HEK293T (cell line): ENCODE measurements at regions not wholly inside any gene's neighbourhood (a gene's known extent, or its start where the extent isn't known, plus 50 kb on each side); places are given as distances from the start of the nearest gene placed in this dataset.
"Not testable (repeated sequence)": the region's sequence is repeated elsewhere in the genome, so short reads cannot be mapped to it uniquely, and the experiment has no call there.

Experiments used
- CTCF ChIA-PET: fragments of 350-600 bp; formaldehyde crosslinking; extraction: SDS; loops from one replicate; lab custom pipeline; 2021; ENCODE audit warnings: antibody characterized with exemption, inconsistent platforms; lab: Yijun Ruan, JAX
- POLR2A ChIA-PET: fragments of 350-600 bp; formaldehyde crosslinking; extraction: SDS; loops from one replicate; lab custom pipeline; 2020; ENCODE audit warnings: antibody characterized with exemption, inconsistent platforms; lab: Yijun Ruan, JAX
- DNase-seq: peaks from one replicate; pipeline ENCODE4 v3.0.0; 2012; ENCODE audit warnings: mixed read lengths; ENCODE audit errors: extremely low spot score
- ARNT ChIP-seq: fragments of 450-650 bp; IDR thresholded peaks from 2 replicates; pipeline ENCODE4 v1.6.1; 2017; ENCODE audit warnings: mild to moderate bottlenecking
- BHLHE40 ChIP-seq: fragments of 450-650 bp; IDR thresholded peaks from 2 replicates; pipeline ENCODE4 v1.6.1; 2016; ENCODE audit warnings: mild to moderate bottlenecking, moderate library complexity, borderline replicate concordance
- CTBP1 ChIP-seq: fragments of 450-650 bp; IDR thresholded peaks from 2 replicates; pipeline ENCODE4 v1.6.1; 2016; ENCODE audit warnings: borderline replicate concordance
- ELF4 ChIP-seq: fragments of 450-650 bp; IDR thresholded peaks from 2 replicates; pipeline ENCODE4 v1.6.1; 2017; ENCODE audit warnings: antibody characterized with exemption
- FOXA1 ChIP-seq: fragments of 450-650 bp; IDR thresholded peaks from 2 replicates; pipeline ENCODE4 v1.6.1; 2016; ENCODE audit warnings: mild to moderate bottlenecking
- FOXK2 ChIP-seq: fragments of 450-650 bp; IDR thresholded peaks from 2 replicates; pipeline ENCODE4 v1.6.1; 2016; ENCODE audit warnings: mild to moderate bottlenecking
- FOXM1 ChIP-seq: fragments of 450-650 bp; IDR thresholded peaks from 2 replicates; pipeline ENCODE4 v1.6.1; 2017; ENCODE audit warnings: mild to moderate bottlenecking, borderline replicate concordance
- HDGF ChIP-seq: fragments of 450-650 bp; IDR thresholded peaks from 2 replicates; pipeline ENCODE4 v1.6.1; 2017; ENCODE audit warnings: antibody characterized with exemption, borderline replicate concordance
- L3MBTL2 ChIP-seq: fragments of 450-650 bp; conservative IDR thresholded peaks from 2 replicates; pipeline ENCODE4 v1.6.1; 2016; ENCODE audit warnings: mild to moderate bottlenecking
- LEF1 ChIP-seq: fragments of 450-650 bp; IDR thresholded peaks from 2 replicates; pipeline ENCODE4 v1.6.1; 2017; ENCODE audit warnings: mild to moderate bottlenecking, borderline replicate concordance
- NFRKB ChIP-seq: fragments of 450-650 bp; IDR thresholded peaks from 2 replicates; pipeline ENCODE4 v1.6.1; 2016; ENCODE audit warnings: mild to moderate bottlenecking, moderate library complexity
- SP1 ChIP-seq: fragments of 450-650 bp; IDR thresholded peaks from 2 replicates; pipeline ENCODE4 v1.6.1; 2017
- SUZ12 ChIP-seq: fragments of 450-650 bp; IDR thresholded peaks from 2 replicates; pipeline ENCODE4 v1.6.1; 2016; ENCODE audit warnings: mild to moderate bottlenecking
- TARDBP ChIP-seq: fragments of 450-650 bp; IDR thresholded peaks from 2 replicates; pipeline ENCODE4 v1.6.1; 2016
- ZNF384 ChIP-seq: fragments of 450-650 bp; IDR thresholded peaks from 2 replicates; pipeline ENCODE4 v1.6.1; 2016
- TF ChIP-seq, protein P1 (sequence below): fragments of 450-650 bp; IDR thresholded peaks from 2 replicates; pipeline ENCODE4 v1.6.1; 2016

GRCh38 chr2:147149575-147150240 lies 695.1 kb upstream of the ACVR2A start:
- no peak for DNase-seq
- ChIA-PET POLR2A (no interaction called here), CTCF (no interaction called here)
- no peak for TF ChIP-seq LEF1
- no peak for TF ChIP-seq BHLHE40
- no peak for TF ChIP-seq SUZ12
- no peak for TF ChIP-seq L3MBTL2

GRCh38 chr2:147147802-147148201 lies 697.0 kb upstream of the ACVR2A start:
- no peak for DNase-seq
- ChIA-PET POLR2A (no interaction called here), CTCF (no interaction called here)
- no peak for TF ChIP-seq SP1
- TF ChIP-seq BHLHE40 = no peak
- no peak for TF ChIP-seq TARDBP
- TF ChIP-seq FOXA1 = no peak
- no peak for TF ChIP-seq L3MBTL2
- no peak for TF ChIP-seq ARNT
- TF ChIP-seq NFRKB = no peak
- no peak for TF ChIP-seq CTBP1
- no peak for TF ChIP-seq FOXK2
- no peak for TF ChIP-seq ZNF384
- TF ChIP-seq LEF1 = no peak

DNA sequence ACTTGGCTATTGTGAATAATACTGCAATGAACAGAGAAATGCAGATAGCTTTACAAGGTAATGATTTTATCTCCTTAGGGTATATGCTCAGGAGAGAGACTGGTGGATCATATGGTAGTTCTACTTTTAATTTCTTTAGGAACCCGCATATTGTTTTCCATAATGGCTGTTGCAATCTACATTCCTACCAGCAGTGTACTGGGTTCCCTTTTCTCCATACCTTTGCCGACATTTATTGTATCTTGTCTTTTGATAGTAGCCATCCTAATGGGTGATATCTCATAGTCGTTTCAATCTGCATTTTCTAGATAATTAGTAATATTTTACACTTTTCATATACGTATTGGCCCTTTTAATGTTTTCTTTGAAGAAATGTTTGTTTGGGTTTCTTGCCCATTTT lies 702.9 kb upstream of the ACVR2A start:
- POLR2A ChIA-PET = no interaction called here
- TF ChIP-seq, protein P1, sequence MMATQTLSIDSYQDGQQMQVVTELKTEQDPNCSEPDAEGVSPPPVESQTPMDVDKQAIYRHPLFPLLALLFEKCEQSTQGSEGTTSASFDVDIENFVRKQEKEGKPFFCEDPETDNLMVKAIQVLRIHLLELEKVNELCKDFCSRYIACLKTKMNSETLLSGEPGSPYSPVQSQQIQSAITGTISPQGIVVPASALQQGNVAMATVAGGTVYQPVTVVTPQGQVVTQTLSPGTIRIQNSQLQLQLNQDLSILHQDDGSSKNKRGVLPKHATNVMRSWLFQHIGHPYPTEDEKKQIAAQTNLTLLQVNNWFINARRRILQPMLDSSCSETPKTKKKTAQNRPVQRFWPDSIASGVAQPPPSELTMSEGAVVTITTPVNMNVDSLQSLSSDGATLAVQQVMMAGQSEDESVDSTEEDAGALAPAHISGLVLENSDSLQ = no peak
- TF ChIP-seq ARNT (no peak), HDGF (no peak), ZNF384 (no peak), TARDBP (no peak), FOXA1 (no peak), FOXM1 (no peak), SP1 (no peak)
- CTCF ChIA-PET = no interaction called here
- no peak for DNase-seq

DNA sequence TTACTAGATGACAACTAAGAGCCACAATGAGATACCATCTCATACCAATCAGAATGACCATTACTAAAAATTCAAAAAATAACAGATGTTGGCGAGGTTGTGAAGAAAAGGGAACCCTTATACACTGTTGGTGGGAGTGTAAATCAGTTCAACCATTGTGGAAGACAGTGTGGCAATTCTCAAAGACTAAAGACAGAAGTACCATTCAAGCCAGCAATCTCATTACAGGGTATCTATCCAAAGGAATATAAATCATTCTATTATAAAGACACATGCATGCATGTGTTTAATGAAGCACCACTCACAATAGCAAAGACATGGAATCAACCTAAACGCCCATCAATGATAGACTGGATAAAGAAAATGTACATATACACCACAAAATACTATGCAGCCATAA lies 705.1 kb upstream of the ACVR2A start:
- POLR2A ChIA-PET, DNase-seq, CTCF ChIA-PET: not testable (repeated sequence)

DNA sequence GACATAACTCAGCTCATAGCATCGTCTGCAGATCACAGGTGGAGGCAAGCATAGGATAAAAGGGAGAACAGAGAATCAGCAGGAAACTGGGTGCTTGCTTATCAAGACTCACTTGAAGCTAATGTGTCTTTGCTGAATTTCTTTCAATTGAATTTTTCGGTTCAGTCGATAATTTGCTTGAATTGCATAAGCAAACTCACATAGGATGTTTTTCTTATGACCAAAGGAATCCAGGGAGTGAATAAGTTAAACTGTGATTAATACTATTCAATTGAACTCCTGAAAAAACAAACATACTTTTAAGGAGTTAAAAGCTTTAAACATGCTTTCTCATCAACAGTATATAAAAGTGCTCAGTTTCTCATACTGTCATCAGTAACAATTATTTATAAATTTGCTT lies 707.1 kb upstream of the ACVR2A start:
- ChIA-PET POLR2A (no interaction called here), CTCF (no interaction called here)
- no peak for DNase-seq
- TF ChIP-seq TARDBP = no peak
- TF ChIP-seq L3MBTL2 = no peak
- TF ChIP-seq SUZ12 = no peak
- no peak for TF ChIP-seq FOXA1
- TF ChIP-seq HDGF = no peak

DNA sequence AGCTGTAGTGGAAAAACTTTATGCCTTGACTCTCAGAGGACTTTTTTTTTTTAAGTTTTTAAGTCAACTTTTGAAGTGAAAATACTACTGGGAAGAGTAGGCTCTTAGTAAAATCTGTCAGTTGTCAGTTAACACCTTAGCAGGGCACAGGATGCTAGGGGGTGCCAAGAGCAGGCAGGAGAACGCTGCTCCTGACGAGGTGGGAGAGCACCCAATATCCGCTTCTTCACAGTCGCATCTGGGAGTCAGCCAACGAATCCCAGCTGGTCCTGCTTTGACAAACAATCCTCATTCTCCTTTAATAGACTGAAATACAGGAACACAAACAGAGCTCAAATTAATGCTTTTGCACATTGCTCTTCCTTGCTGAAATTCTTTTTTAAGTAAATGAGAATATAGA lies 709.5 kb upstream of the ACVR2A start:
- ChIA-PET POLR2A (no interaction called here), CTCF (interaction anchor here (0.6 kb wide), 1 partner anchor 312 kb away, joined by 3 read pairs; no protein-coding TSS in a partner anchor)
- TF ChIP-seq HDGF (no peak), FOXA1 (no peak), ELF4 (no peak), ZNF384 (no peak), L3MBTL2 (no peak), LEF1 (no peak), FOXK2 (no peak), SUZ12 (no peak)
- no peak for DNase-seq

GRCh38 chr2:147133286-147133908 lies 711.4 kb upstream of the ACVR2A start:
- POLR2A ChIA-PET = no interaction called here
- DNase-seq = no peak
- CTCF ChIA-PET = no interaction called here
- TF ChIP-seq SP1 (no peak), L3MBTL2 (no peak), CTBP1 (no peak), ELF4 (no peak), NFRKB (no peak), FOXA1 (no peak), BHLHE40 (no peak), FOXM1 (no peak), LEF1 (no peak), ZNF384 (no peak), HDGF (no peak), SUZ12 (no peak), FOXK2 (no peak), TARDBP (no peak)
- TF ChIP-seq, protein P1 = no peak

DNA sequence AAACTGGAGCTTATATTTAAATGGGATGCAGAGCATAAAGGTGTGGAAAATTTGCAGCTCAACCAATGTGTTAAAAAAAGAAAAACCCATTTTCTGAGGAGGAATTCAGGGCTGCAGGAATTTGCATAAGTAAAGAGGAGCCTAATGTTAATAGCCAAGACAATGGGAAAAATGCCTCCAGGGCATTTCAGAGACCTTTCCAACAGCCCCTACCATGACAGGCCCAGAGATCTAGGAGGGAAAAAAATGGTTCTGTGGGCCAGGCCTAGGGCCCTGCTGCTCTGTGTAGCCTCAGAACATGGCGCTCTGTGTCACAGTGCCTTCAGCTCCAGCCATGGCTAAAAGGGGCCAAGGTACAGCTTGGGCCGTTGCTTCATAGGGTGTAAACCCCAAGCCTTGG lies 719.7 kb upstream of the ACVR2A start:
- CTCF ChIA-PET = no interaction called here
- TF ChIP-seq SP1 = no peak
- no peak for TF ChIP-seq SUZ12
- no peak for TF ChIP-seq ELF4
- no peak for TF ChIP-seq FOXM1
- TF ChIP-seq FOXK2 = no peak
- no peak for TF ChIP-seq NFRKB
- no peak for TF ChIP-seq CTBP1
- TF ChIP-seq ARNT = no peak
- no peak for TF ChIP-seq BHLHE40
- TF ChIP-seq LEF1 = no peak
- TF ChIP-seq FOXA1 = no peak
- TF ChIP-seq HDGF = no peak
- no peak for TF ChIP-seq L3MBTL2
- TF ChIP-seq, protein P1 = no peak
- POLR2A ChIA-PET = no interaction called here
- no peak for DNase-seq
